Heart right ventricle (tissue), 16 donors: ENCODE measurements at regions not wholly inside any gene's neighbourhood (a gene's known extent, or its start where the extent isn't known, plus 50 kb on each side); places are given as distances from the start of the nearest gene placed in this dataset.

Experiments
- ATAC-seq, 8 donors: fragments of 200-7000 bp; cut with Tn5 transposase; one replicate each; pipeline ENCODE4 v1.9.1; 2020; ENCODE audit warnings: mild to moderate bottlenecking in 8 of 8, moderate library complexity in 8 of 8, moderate number of reproducible peaks in 1 of 8
- DNase-seq, 2 donors: peaks; one replicate each; pipeline ENCODE4 v3.0.0-alpha.2; 2020
- H3K27ac ChIP-seq, 10 donors: fragments of 200-600 bp; sonication (generic) in 2 of 10; one replicate each; pipeline versions ENCODE4 v1.5.0 to v1.8.0; 2020 to 2022; ENCODE audit warnings: mild to moderate bottlenecking in 3 of 10
- H3K27me3 ChIP-seq, 7 donors: fragments of 200-600 bp; one replicate each; pipeline ENCODE4 v1.8.0; 2021 to 2022; ENCODE audit warnings: mild to moderate bottlenecking in 2 of 7
- H3K36me3 ChIP-seq, 9 donors: fragments of 200-600 bp; sonication (generic) in 1 of 9; one replicate each; pipeline versions ENCODE4 v1.5.0 to v1.8.0; 2020 to 2022; ENCODE audit warnings: mild to moderate bottlenecking in 2 of 9
- H3K4me1 ChIP-seq, 9 donors: fragments of 200-600 bp; sonication (generic) in 1 of 9; one replicate each; pipeline versions ENCODE4 v1.5.0 to v1.8.0; 2020 to 2022; ENCODE audit warnings: mild to moderate bottlenecking in 4 of 9
- H3K4me3 ChIP-seq, 10 donors: fragments of 200-600 bp; sonication (generic) in 2 of 10; one replicate each; pipeline versions ENCODE4 v1.5.0 to v1.8.0; 2020 to 2022; ENCODE audit warnings: mild to moderate bottlenecking in 7 of 10, moderate library complexity in 2 of 10
- H3K9me3 ChIP-seq, 11 donors: fragments of 200-600 bp in 10 of 11; sonication (generic) in 2 of 11; one replicate each; pipeline versions ENCODE4 v1.5.0 to v1.8.0; 2013 to 2022; ENCODE audit warnings: mild to moderate bottlenecking in 2 of 11, control low read depth in 1 of 11, moderate library complexity in 1 of 11
- CTCF ChIP-seq, 9 donors: fragments of 200-600 bp; sonication (generic) in 2 of 9; IDR thresholded peaks; one replicate each; pipeline versions ENCODE4 v1.5.0 to v1.8.0; 2021 to 2022; ENCODE audit warnings: antibody characterized with exemption in 9 of 9, mild to moderate bottlenecking in 5 of 9, moderate library complexity in 1 of 9
- WGBS, 2 donors: extraction: QIAGEN DNeasy Blood & Tissue Kit; methylation state at CpG; one replicate each; pipeline ENCODE4 v1.1.7; 2013; ENCODE audit warnings: inconsistent platforms in 1 of 2; 5-methylcytosine and 5-hydroxymethylcytosine counted together
- intact Hi-C, 10 donors: fragments of 100-400 bp; cut with DNase I; formaldehyde crosslinking; loops; one replicate each; pipeline versions ENCODE4 v1.11.1 to v1.14.2; 2022
- donor health status: Arrhythmogenic right ventricular cardiomyopathy.
- donor health status: ischemic (EF 13 %, LVEDD 7.1; RV severe dilation, severe dysfunction).
- donor health status: healthy with polysubstance abuse.
- donor health status: DM: no; HTN: yes; CAD: no.
- donor health status: DM: no; HTN: no; CAD: no.
- donor health status: ischemic (EF 25% LVEDD 6.9; RV normal size, moderate dysfunction).
- donor health status: ischemic (EF 25% LVEDD 5.7; RV mildly dilated, moderate dysfunction).
- donor health status: healthy.
- donor health status: DM: yes; HTN: yes; CAD: no.
- donor health status: Ischemic cardiomyopathy.
- donor health status: ischemic (EF 35%, LVEDD 5.7; RV mildly dilated, moderate dysfunction).
- donor health status: nonischemic (EF 11% LVEDD 7.7; RV severe dilation, severe dysfunction).
- donor health status: DM: yes; HTN: yes; CAD: no.
- donor health status: PGD.
- donor health status: ischemic (EF 29% LVEDD 5.4; RV normal size, mild dysfunction).
- donor health status: nonischemic (EF 23%, LVEDD 6.1; RV moderate dilation, normal function).

- WGBS, 2 donors = 56 to 62% methylated on average over 2 of the region's 2 CpGs
- Histone ChIP-seq H3K9me3 (no peaks in the 10 kb centered on the region), H3K36me3 (no peaks in the 10 kb centered on the region), H3K4me1 (peaks cover 0 to 33% (median 20%) of the 10 kb centered on the region in 9 donors), H3K4me3 (no peak overlapping the region), H3K27me3 (no peaks in the 10 kb centered on the region), H3K27ac (no peak overlapping the region)
- TF ChIP-seq CTCF (IDR thresholded peaks at IDR 0.05) = no peak
- intact Hi-C loops = loop anchor here in 1 of 10 donors (10.0 kb wide), 1 partner anchor 67 kb away; no protein-coding TSS in a partner anchor
- no peak for DNase-seq
- no peak for ATAC-seq
Measured at GRCh38 chr3:72341920-72342319, 506.3 kb downstream of the SHQ1 start.

- no peak overlapping the region for H3K4me3 ChIP-seq
- H3K27ac ChIP-seq = no peak overlapping the region
- intact Hi-C loops = loop anchor here in 1 of 10 donors (10.0 kb wide), 1 partner anchor 67 kb away; no protein-coding TSS in a partner anchor
- DNase-seq (no peak), ATAC-seq (no peak)
- no peak for TF ChIP-seq CTCF (IDR thresholded peaks at IDR 0.05)
- no peaks in the 10 kb centered on the region for H3K27me3 ChIP-seq
- no peaks in the 10 kb centered on the region for H3K9me3 ChIP-seq
- WGBS, 2 donors = 97% methylated on average over 5 of the region's 5 CpGs
- no peaks in the 10 kb centered on the region for H3K36me3 ChIP-seq
- peaks cover 0 to 31% (median 21%) of the 10 kb centered on the region in 9 donors for H3K4me1 ChIP-seq
Measured at GRCh38 chr3:72341380-72341770, 506.9 kb downstream of the SHQ1 start.

GRCh38 chr3:72340476-72341379, 507.5 kb downstream of the SHQ1 start:
- intact Hi-C loops = loop anchor here in 1 of 10 donors (10.0 kb wide), 1 partner anchor 66 kb away; no protein-coding TSS in a partner anchor
- ATAC-seq = no peak
- TF ChIP-seq CTCF (IDR thresholded peaks at IDR 0.05) = no peak
- DNase-seq = no peak
- Histone ChIP-seq H3K9me3 (no peaks in the 10 kb centered on the region), H3K36me3 (no peaks in the 10 kb centered on the region), H3K27ac (no peak overlapping the region), H3K4me1 (peaks cover 0 to 31% (median 23%) of the 10 kb centered on the region in 9 donors), H3K27me3 (no peaks in the 10 kb centered on the region), H3K4me3 (no peak overlapping the region)
- WGBS, 2 donors = 90% methylated on average over 12 of the region's 12 CpGs

GRCh38 chr3:72340056-72340455, 508.2 kb downstream of the SHQ1 start:
- ATAC-seq (no peak), DNase-seq (no peak)
- no peak for TF ChIP-seq CTCF (IDR thresholded peaks at IDR 0.05)
- Histone ChIP-seq H3K27ac (no peak overlapping the region), H3K36me3 (no peaks in the 10 kb centered on the region), H3K9me3 (no peaks in the 10 kb centered on the region), H3K27me3 (no peaks in the 10 kb centered on the region), H3K4me3 (no peak overlapping the region), H3K4me1 (peaks cover 0 to 34% (median 19%) of the 10 kb centered on the region in 9 donors)
- intact Hi-C loops = loop anchor here in 1 of 10 donors (10.0 kb wide), 1 partner anchor 65 kb away; no protein-coding TSS in a partner anchor
- WGBS, 2 donors = 82 to 86% methylated on average over 9 of the region's 9 CpGs
